ENCODE measurements at regions not wholly inside any gene's neighbourhood (a gene's known extent, or its start where the extent isn't known, plus 50 kb on each side); places are given as distances from the start of the nearest gene placed in this dataset.

DNA sequence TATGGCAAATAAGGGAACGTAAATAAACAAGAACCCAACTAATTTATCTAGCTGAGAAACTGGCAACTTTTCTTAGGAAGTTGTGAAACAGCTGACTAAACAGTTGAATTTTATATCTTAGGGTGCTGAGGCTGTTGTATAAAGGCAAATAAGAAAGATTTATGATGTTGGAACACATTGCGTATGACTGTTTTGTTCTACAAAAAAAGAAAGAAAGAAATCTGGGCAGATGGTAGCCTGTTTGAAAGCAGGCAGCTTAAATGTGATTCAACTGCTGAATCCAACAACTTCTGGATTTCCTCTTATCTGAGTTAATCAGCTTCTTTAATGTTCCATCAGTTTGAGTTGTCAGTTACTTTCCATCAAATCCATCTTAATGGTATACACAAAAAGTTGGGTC is 214.5 kb downstream of the SNX13 start:
- Histone ChIP-seq H3K27me3 (ENCODE audit: control insufficient read depth in 3 of 3, insufficient read depth in 3 of 3, low read length in 3 of 3) (no peaks in the 10 kb centered on the region), H3K4me1 (ENCODE audit: control insufficient read depth in 3 of 3, insufficient read depth in 2 of 3, low read depth in 1 of 3, low read length in 2 of 3) (peaks cover 0 to 2% (median 0%) of the 10 kb centered on the region in 3 donors), H3K4me3 (ENCODE audit: low read depth in 1 of 3, low read length in 3 of 3) (no peak overlapping the region), H3K36me3 (ENCODE audit: control insufficient read depth in 3 of 3, insufficient read depth in 2 of 3, low read depth in 1 of 3, low read length in 3 of 3) (no peaks in the 10 kb centered on the region), H3K27ac (ENCODE audit: low read depth in 1 of 3, low read length in 2 of 3) (no peak overlapping the region), H3K9me3 (ENCODE audit: control insufficient read depth in 2 of 2, insufficient read depth in 1 of 2, low read depth in 1 of 2, low read length in 1 of 2) (no peaks in the 10 kb centered on the region)
- no peak for DNase-seq
- 50 to 79% (median 66%) methylated on average over 2 of the region's 2 CpGs for WGBS, 3 donors
- FAIRE-seq, result no peak

DNA sequence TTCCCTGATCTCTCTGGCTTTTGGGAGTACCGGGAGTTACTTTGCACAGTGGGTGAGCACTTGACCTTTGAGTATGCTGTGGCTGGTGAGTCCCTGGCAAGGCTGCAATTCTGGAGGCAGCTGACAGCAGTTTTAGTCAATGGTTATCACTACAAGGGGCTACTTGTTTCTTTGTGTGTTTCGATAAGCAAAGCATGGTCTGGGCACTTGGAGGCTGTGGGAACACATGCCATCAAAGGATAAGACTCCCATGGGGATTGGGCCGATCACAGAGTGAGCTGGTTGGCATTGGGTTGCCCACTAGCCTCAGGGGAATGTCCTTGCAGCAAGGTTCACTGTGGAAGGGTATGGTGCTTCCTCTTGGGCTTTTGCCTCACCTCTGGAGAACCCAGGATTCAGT is 208.2 kb downstream of the SNX13 start:
- no peak for FAIRE-seq

More for the DNA sequence above, 208.2 kb downstream of the SNX13 start:
- Histone ChIP-seq H3K27me3 (ENCODE audit: control insufficient read depth in 3 of 3, insufficient read depth in 3 of 3, low read length in 3 of 3) (no peaks in the 10 kb centered on the region), H3K9me3 (ENCODE audit: control insufficient read depth in 2 of 2, insufficient read depth in 1 of 2, low read depth in 1 of 2, low read length in 1 of 2) (peaks cover 0 to 10% of the 10 kb centered on the region in 2 donors), H3K4me1 (ENCODE audit: control insufficient read depth in 3 of 3, insufficient read depth in 2 of 3, low read depth in 1 of 3, low read length in 2 of 3) (peaks cover 0 to 2% (median 0%) of the 10 kb centered on the region in 3 donors), H3K27ac (ENCODE audit: low read depth in 1 of 3, low read length in 2 of 3) (no peak overlapping the region), H3K4me3 (ENCODE audit: low read depth in 1 of 3, low read length in 3 of 3) (no peak overlapping the region), H3K36me3 (ENCODE audit: control insufficient read depth in 3 of 3, insufficient read depth in 2 of 3, low read depth in 1 of 3, low read length in 3 of 3) (no peaks in the 10 kb centered on the region)
- WGBS, 3 donors, result 84 to 87% (median 86%) methylated on average over 3 of the region's 3 CpGs
- no peak for DNase-seq
